K562 (cell line): ENCODE measurements at regions not wholly inside any gene's neighbourhood (a gene's known extent, or its start where the extent isn't known, plus 50 kb on each side); places are given as distances from the start of the nearest gene placed in this dataset.

Experiments used
- FOXK2 ChIP-seq, 2 experiments: fragments of 450-650 bp; IDR thresholded peaks in 1 of 2; conservative IDR thresholded peaks in 1 of 2; 2 replicates each; pipeline ENCODE4 v1.6.1; 2016; ENCODE audit warnings: low read depth in 2 of 2, mild to moderate bottlenecking in 1 of 2
- HOXB6 ChIP-seq: fragments of 250-450 bp; sonication (Bioruptor Pico); IDR thresholded peaks from 2 replicates; pipeline ENCODE4 v1.5.1; 2022; ENCODE audit warnings: mild to moderate bottlenecking, borderline replicate concordance
- MAFK ChIP-seq: IDR thresholded peaks from 2 replicates; pipeline ENCODE4 v1.6.1; 2011; ENCODE audit warnings: low read length, improper control_type of control experiment
- MIER1 ChIP-seq: fragments of 450-650 bp; IDR thresholded peaks from 2 replicates; pipeline ENCODE4 v1.6.1; 2016; ENCODE audit warnings: antibody characterized with exemption, mild to moderate bottlenecking, low read depth
- NCOA1 ChIP-seq: fragments of 450-650 bp; IDR thresholded peaks from 2 replicates; pipeline ENCODE4 v1.6.1; 2016; ENCODE audit warnings: low read depth
- NFIC ChIP-seq: fragments of 450-650 bp; IDR thresholded peaks from 2 replicates; pipeline ENCODE4 v1.6.1; 2017; ENCODE audit warnings: mild to moderate bottlenecking, inconsistent platforms
- NONO ChIP-seq, 2 experiments: fragments of 200-400 bp in 1 of 2; fragments of 450-650 bp in 1 of 2; formaldehyde crosslinking in 1 of 2; IDR thresholded peaks; 2 replicates each; pipeline ENCODE4 v1.6.1; 2017; ENCODE audit warnings: low read depth in 2 of 2, mild to moderate bottlenecking in 2 of 2, moderate library complexity in 2 of 2, low read length in 1 of 2
- PML ChIP-seq: IDR thresholded peaks from 2 replicates; pipeline ENCODE4 v1.6.1; 2012; ENCODE audit warnings: low read length, inconsistent platforms
- POLR2A ChIP-seq: fragments of 450-650 bp; conservative IDR thresholded peaks from 2 replicates; pipeline ENCODE4 v1.6.1; 2016
- POU5F1 ChIP-seq: fragments of 150-350 bp; IDR thresholded peaks from 2 replicates; pipeline ENCODE4 v1.6.1; 2014; ENCODE audit warnings: borderline replicate concordance, low read length, low read depth, mild to moderate bottlenecking; ENCODE audit not compliant: partially characterized antibody
- SIN3A ChIP-seq, 2 experiments: fragments of 150-350 bp in 1 of 2; IDR thresholded peaks; 2 replicates each; pipeline ENCODE4 v1.6.1; 2011 to 2016; ENCODE audit warnings: borderline replicate concordance in 2 of 2, low read depth in 2 of 2, low read length in 2 of 2, mild to moderate bottlenecking in 2 of 2, moderate library complexity in 2 of 2; ENCODE audit not compliant: control insufficient read depth in 1 of 2
- SIN3B ChIP-seq: fragments of 450-650 bp; IDR thresholded peaks from 2 replicates; pipeline ENCODE4 v1.6.1; 2017; ENCODE audit warnings: low read depth, mild to moderate bottlenecking, moderate library complexity
- TAL1 ChIP-seq: fragments of 450-650 bp; IDR thresholded peaks from 2 replicates; pipeline ENCODE4 v1.6.1; 2016; ENCODE audit warnings: mild to moderate bottlenecking
- TGIF2 ChIP-seq: sonication (generic); formaldehyde crosslinking; IDR thresholded peaks from 2 replicates; pipeline ENCODE4 v1.8.1; 2022; ENCODE audit warnings: mild to moderate bottlenecking, missing genetic modification reagents, moderate library complexity
- VEZF1 ChIP-seq: fragments of 200-800 bp; sonication (Bioruptor generic); IDR thresholded peaks from 2 replicates; pipeline ENCODE4 v1.6.1; 2017; ENCODE audit warnings: missing genetic modification characterization, missing compliant biosample characterization
- ZNF431 ChIP-seq: sonication (generic); formaldehyde crosslinking; IDR thresholded peaks from 2 replicates; pipeline ENCODE4 v1.8.0; 2022; ENCODE audit warnings: mild to moderate bottlenecking, missing genetic modification reagents
- ZNF445 ChIP-seq: fragments of 250-450 bp; sonication (Bioruptor Pico); IDR thresholded peaks from 2 replicates; pipeline ENCODE4 v1.4.0; 2020; ENCODE audit warnings: low read depth, mild to moderate bottlenecking, moderate library complexity
- TF ChIP-seq, protein P1 (sequence below): sonication (generic); formaldehyde crosslinking; IDR thresholded peaks from 2 replicates; pipeline ENCODE4 v1.8.0; 2023; ENCODE audit warnings: missing genetic modification reagents, mild to moderate bottlenecking, borderline replicate concordance

DNA sequence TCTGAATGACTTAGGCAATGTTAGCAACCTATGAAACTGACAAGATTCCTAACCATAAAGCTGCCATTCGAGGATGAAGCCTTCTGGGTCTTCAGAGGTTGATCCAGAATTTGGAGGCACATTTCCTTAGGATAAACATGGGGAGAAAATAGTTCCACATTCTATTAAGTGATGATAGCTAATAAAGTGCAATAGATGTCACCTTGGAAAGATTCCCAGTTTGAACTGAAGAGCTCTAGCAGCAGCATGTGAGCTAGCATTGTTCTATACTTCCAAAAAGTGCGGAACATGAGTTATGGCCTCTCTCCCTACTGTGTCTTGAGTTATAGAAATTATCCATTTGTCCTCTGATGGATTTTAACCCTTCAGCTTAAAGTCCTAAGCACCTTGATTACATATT is 991.4 kb upstream of the SLIT2 start (continued):
- TF ChIP-seq, protein P1, sequence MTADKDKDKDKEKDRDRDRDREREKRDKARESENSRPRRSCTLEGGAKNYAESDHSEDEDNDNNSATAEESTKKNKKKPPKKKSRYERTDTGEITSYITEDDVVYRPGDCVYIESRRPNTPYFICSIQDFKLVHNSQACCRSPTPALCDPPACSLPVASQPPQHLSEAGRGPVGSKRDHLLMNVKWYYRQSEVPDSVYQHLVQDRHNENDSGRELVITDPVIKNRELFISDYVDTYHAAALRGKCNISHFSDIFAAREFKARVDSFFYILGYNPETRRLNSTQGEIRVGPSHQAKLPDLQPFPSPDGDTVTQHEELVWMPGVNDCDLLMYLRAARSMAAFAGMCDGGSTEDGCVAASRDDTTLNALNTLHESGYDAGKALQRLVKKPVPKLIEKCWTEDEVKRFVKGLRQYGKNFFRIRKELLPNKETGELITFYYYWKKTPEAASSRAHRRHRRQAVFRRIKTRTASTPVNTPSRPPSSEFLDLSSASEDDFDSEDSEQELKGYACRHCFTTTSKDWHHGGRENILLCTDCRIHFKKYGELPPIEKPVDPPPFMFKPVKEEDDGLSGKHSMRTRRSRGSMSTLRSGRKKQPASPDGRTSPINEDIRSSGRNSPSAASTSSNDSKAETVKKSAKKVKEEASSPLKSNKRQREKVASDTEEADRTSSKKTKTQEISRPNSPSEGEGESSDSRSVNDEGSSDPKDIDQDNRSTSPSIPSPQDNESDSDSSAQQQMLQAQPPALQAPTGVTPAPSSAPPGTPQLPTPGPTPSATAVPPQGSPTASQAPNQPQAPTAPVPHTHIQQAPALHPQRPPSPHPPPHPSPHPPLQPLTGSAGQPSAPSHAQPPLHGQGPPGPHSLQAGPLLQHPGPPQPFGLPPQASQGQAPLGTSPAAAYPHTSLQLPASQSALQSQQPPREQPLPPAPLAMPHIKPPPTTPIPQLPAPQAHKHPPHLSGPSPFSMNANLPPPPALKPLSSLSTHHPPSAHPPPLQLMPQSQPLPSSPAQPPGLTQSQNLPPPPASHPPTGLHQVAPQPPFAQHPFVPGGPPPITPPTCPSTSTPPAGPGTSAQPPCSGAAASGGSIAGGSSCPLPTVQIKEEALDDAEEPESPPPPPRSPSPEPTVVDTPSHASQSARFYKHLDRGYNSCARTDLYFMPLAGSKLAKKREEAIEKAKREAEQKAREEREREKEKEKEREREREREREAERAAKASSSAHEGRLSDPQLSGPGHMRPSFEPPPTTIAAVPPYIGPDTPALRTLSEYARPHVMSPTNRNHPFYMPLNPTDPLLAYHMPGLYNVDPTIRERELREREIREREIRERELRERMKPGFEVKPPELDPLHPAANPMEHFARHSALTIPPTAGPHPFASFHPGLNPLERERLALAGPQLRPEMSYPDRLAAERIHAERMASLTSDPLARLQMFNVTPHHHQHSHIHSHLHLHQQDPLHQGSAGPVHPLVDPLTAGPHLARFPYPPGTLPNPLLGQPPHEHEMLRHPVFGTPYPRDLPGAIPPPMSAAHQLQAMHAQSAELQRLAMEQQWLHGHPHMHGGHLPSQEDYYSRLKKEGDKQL (CRISPR knock-in tag): no peak
- no peak for TF ChIP-seq PML
- no peak for TF ChIP-seq TAL1
- no peak for TF ChIP-seq TGIF2 (CRISPR knock-in tag)
- no peak for TF ChIP-seq HOXB6 (CRISPR knock-in tag)
- TF ChIP-seq NONO (IDR thresholded peaks at IDR 0.05; ENCODE audit: low read depth in 2 of 2, low read length in 1 of 2): no peak
- no peak for TF ChIP-seq MAFK
- no peak for TF ChIP-seq NFIC
- no peak for TF ChIP-seq SIN3B
- TF ChIP-seq ZNF445: no peak
- no peak for TF ChIP-seq FOXK2 (conservative IDR thresholded peaks at IDR 0.05 in 1 of 2, IDR thresholded peaks at IDR 0.05 in 1 of 2; ENCODE audit: low read depth in 2 of 2)
- no peak for TF ChIP-seq ZNF431 (CRISPR knock-in tag)
- TF ChIP-seq MIER1: no peak
- TF ChIP-seq VEZF1 (CRISPR knock-in tag): no peak
- TF ChIP-seq NCOA1: no peak
- no peak for TF ChIP-seq POU5F1
- TF ChIP-seq POLR2A: no peak
- no peak for TF ChIP-seq SIN3A (IDR thresholded peaks at IDR 0.05; ENCODE audit: borderline replicate concordance in 2 of 2, control insufficient read depth in 1 of 2, low read depth in 2 of 2, low read length in 2 of 2)
